ENCODE measurements at regions not wholly inside any gene's neighbourhood (a gene's known extent, or its start where the extent isn't known, plus 50 kb on each side); places are given as distances from the start of the nearest gene placed in this dataset.

- TF ChIP-seq CTCF (IDR thresholded peaks at IDR 0.05; ENCODE audit: low read depth, low read length) = no peak
- H3K4me3 ChIP-seq (ENCODE audit: low read depth, low read length) = no peak overlapping the region
Measured at GRCh38 chr20:60125513-60125912, 167.3 kb downstream of the CDH26 start.

- TF ChIP-seq CTCF (IDR thresholded peaks at IDR 0.05; ENCODE audit: low read depth, low read length) = no peak
Measured at GRCh38 chr20:60126975-60127374, 168.8 kb downstream of the CDH26 start.

GRCh38 chr20:60131375-60131774 is 173.2 kb downstream of the CDH26 start:
- TF ChIP-seq CTCF (IDR thresholded peaks at IDR 0.05; ENCODE audit: low read depth, low read length) = no peak

More at GRCh38 chr20:60126975-60127374, 168.8 kb downstream of the CDH26 start:
- no peak overlapping the region for H3K4me3 ChIP-seq (ENCODE audit: low read depth, low read length)

GRCh38 chr20:60132162-60132826 is 174.1 kb downstream of the CDH26 start:
- no peak overlapping the region for H3K4me3 ChIP-seq (ENCODE audit: low read depth, low read length)
- no peak for TF ChIP-seq CTCF (IDR thresholded peaks at IDR 0.05; ENCODE audit: low read depth, low read length)

More at GRCh38 chr20:60131375-60131774, 173.2 kb downstream of the CDH26 start:
- no peak overlapping the region for H3K4me3 ChIP-seq (ENCODE audit: low read depth, low read length)

- TF ChIP-seq CTCF (IDR thresholded peaks at IDR 0.05; ENCODE audit: low read depth, low read length) = no peak
- no peak overlapping the region for H3K4me3 ChIP-seq (ENCODE audit: low read depth, low read length)
Measured at GRCh38 chr20:60132827-60133670, 174.8 kb downstream of the CDH26 start.

- TF ChIP-seq CTCF (IDR thresholded peaks at IDR 0.05; ENCODE audit: low read depth, low read length) = no peak
- no peak overlapping the region for H3K4me3 ChIP-seq (ENCODE audit: low read depth, low read length)
Measured at GRCh38 chr20:60135276-60135675, 177.1 kb downstream of the CDH26 start.
